GM19397 (cell line): ENCODE measurements at regions not wholly inside any gene's neighbourhood (a gene's known extent, or its start where the extent isn't known, plus 50 kb on each side); places are given as distances from the start of the nearest gene placed in this dataset.

Experiments
- ATAC-seq: cut with Tn5 transposase; IDR thresholded peaks from one replicate; pipeline ENCODE4 v1.9.1; 2021; ENCODE audit warnings: mild to moderate bottlenecking, moderate library complexity; ENCODE audit not compliant: unreplicated experiment

GRCh38 chr9:120221844-120222243 lies 358.1 kb downstream of the CDK5RAP2 start:
- no peak for ATAC-seq

- no peak for ATAC-seq
Measured at GRCh38 chr9:120214332-120214731, 365.6 kb downstream of the CDK5RAP2 start.

GRCh38 chr9:120212853-120213200 lies 367.1 kb downstream of the CDK5RAP2 start:
- no peak for ATAC-seq

- no peak for ATAC-seq
Measured at GRCh38 chr9:120212153-120212852, 367.7 kb downstream of the CDK5RAP2 start.

- ATAC-seq, result no peak
Measured at GRCh38 chr9:120210274-120210673, 369.7 kb downstream of the CDK5RAP2 start.

- ATAC-seq, result no peak
Measured at GRCh38 chr9:120202856-120203654, 376.9 kb downstream of the CDK5RAP2 start.

- no peak for ATAC-seq
Measured at GRCh38 chr9:120198027-120198426, 381.9 kb downstream of the CDK5RAP2 start.

GRCh38 chr9:120197605-120198004 lies 382.4 kb downstream of the CDK5RAP2 start:
- ATAC-seq, result no peak

GRCh38 chr9:120191141-120191540 lies 388.8 kb downstream of the CDK5RAP2 start:
- ATAC-seq, result no peak

- no peak for ATAC-seq
Measured at GRCh38 chr9:120187758-120188157, 392.2 kb downstream of the CDK5RAP2 start.

GRCh38 chr9:120186276-120186675 lies 393.7 kb downstream of the CDK5RAP2 start:
- ATAC-seq, result no peak

GRCh38 chr9:120184266-120184665 lies 395.7 kb downstream of the CDK5RAP2 start:
- ATAC-seq, result peak; percentile 67

- ATAC-seq, result no peak
Measured at GRCh38 chr9:120183615-120184014, 396.4 kb downstream of the CDK5RAP2 start.

GRCh38 chr9:120182011-120182410 lies 398.0 kb downstream of the CDK5RAP2 start:
- ATAC-seq, result no peak

GRCh38 chr9:120177121-120177520 lies 402.8 kb downstream of the CDK5RAP2 start:
- ATAC-seq, result no peak

GRCh38 chr9:120175031-120175430 lies 404.9 kb downstream of the CDK5RAP2 start:
- no peak for ATAC-seq

GRCh38 chr9:120161776-120162175 lies 418.2 kb downstream of the CDK5RAP2 start:
- ATAC-seq, result no peak

- ATAC-seq, result no peak
Measured at GRCh38 chr9:120158221-120158620, 421.7 kb downstream of the CDK5RAP2 start.

- ATAC-seq, result no peak
Measured at GRCh38 chr9:120156376-120156775, 423.6 kb downstream of the CDK5RAP2 start.

GRCh38 chr9:120153258-120153657 lies 426.7 kb downstream of the CDK5RAP2 start:
- no peak for ATAC-seq

GRCh38 chr9:120152295-120152694 lies 427.7 kb downstream of the CDK5RAP2 start:
- ATAC-seq, result no peak

- no peak for ATAC-seq
Measured at GRCh38 chr9:120151806-120152205, 428.2 kb downstream of the CDK5RAP2 start.
